ENCODE measurements at regions not wholly inside any gene's neighbourhood (a gene's known extent, or its start where the extent isn't known, plus 50 kb on each side); places are given as distances from the start of the nearest gene placed in this dataset.

DNA sequence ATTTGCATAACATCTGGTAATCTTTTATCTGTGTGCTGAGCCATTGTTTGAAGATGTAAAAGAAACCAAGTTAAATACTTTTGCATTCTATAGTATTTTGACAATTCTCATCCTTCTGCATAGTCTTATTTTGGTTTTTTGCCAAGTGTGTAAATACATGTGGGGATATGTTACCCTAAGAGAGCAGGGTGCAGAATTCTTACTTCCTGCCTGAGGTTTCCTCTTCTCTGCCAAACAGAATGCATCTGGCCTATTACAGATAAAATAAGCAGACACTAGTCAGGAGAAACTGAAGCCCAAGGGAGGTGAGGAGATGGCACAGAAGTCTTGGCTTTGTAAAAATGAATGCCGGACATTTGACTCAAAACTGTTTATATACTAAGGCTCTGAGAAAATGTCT lies 462.1 kb downstream of the TMEM38B start:
- Histone ChIP-seq H3K4me1 (ENCODE audit: control insufficient read depth, extremely low read depth, insufficient read depth, low read length) (no peaks in the 10 kb centered on the region), H3K9me1 (ENCODE audit: control insufficient read depth, extremely low read depth, insufficient read depth, low read length) (no peaks in the 10 kb centered on the region), H3K4me2 (ENCODE audit: control insufficient read depth, extremely low read depth, insufficient read depth, low read depth, low read length) (no peak overlapping the region), H3K27me3 (ENCODE audit: control insufficient read depth, extremely low read depth, insufficient read depth, low read length) (no peaks in the 10 kb centered on the region), H3K4me3 (ENCODE audit: control insufficient read depth in 2 of 3, extremely low read depth in 1 of 3, insufficient read depth in 2 of 3, low read depth in 1 of 3, low read length in 3 of 3) (no peak overlapping the region), H4K20me1 (ENCODE audit: control insufficient read depth, extremely low read depth, insufficient read depth, low read length) (no peaks in the 10 kb centered on the region), H3K27ac (ENCODE audit: control insufficient read depth, insufficient read depth, low read length) (no peak overlapping the region), H3K79me2 (ENCODE audit: control insufficient read depth, insufficient read depth, low read length) (no peaks in the 10 kb centered on the region), H2AFZ (ENCODE audit: control insufficient read depth, low read length) (no peak overlapping the region), H3K9me3 (ENCODE audit: control insufficient read depth, low read depth, low read length) (no peaks in the 10 kb centered on the region), H3K9ac (ENCODE audit: control insufficient read depth, extremely low read depth, insufficient read depth, low read length) (no peak overlapping the region), H3K36me3 (ENCODE audit: control insufficient read depth in 2 of 2, extremely low read depth in 1 of 2, insufficient read depth in 2 of 2, low read length in 2 of 2) (no peaks in the 10 kb centered on the region)
- dilution Hi-C loops (cut with MboI; ENCODE audit: extremely low pct_ligation_motif_present, low sequenced_read_pairs), result no loop called here
- TF ChIP-seq EZH2 (IDR thresholded peaks at IDR 0.05; ENCODE audit: low read length), result no peak
- TF ChIP-seq, protein P1, sequence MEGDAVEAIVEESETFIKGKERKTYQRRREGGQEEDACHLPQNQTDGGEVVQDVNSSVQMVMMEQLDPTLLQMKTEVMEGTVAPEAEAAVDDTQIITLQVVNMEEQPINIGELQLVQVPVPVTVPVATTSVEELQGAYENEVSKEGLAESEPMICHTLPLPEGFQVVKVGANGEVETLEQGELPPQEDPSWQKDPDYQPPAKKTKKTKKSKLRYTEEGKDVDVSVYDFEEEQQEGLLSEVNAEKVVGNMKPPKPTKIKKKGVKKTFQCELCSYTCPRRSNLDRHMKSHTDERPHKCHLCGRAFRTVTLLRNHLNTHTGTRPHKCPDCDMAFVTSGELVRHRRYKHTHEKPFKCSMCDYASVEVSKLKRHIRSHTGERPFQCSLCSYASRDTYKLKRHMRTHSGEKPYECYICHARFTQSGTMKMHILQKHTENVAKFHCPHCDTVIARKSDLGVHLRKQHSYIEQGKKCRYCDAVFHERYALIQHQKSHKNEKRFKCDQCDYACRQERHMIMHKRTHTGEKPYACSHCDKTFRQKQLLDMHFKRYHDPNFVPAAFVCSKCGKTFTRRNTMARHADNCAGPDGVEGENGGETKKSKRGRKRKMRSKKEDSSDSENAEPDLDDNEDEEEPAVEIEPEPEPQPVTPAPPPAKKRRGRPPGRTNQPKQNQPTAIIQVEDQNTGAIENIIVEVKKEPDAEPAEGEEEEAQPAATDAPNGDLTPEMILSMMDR (optimal IDR thresholded peaks at IDR 0.05 in 1 of 3, IDR thresholded peaks at IDR 0.05 in 1 of 3, conservative IDR thresholded peaks at IDR 0.05 in 1 of 3; ENCODE audit: extremely low read depth in 1 of 3, insufficient read depth in 2 of 3, low read length in 3 of 3), result no peak
- FAIRE-seq (no peak), DNase-seq (ENCODE audit: low read depth, low spot score) (no peak)

DNA sequence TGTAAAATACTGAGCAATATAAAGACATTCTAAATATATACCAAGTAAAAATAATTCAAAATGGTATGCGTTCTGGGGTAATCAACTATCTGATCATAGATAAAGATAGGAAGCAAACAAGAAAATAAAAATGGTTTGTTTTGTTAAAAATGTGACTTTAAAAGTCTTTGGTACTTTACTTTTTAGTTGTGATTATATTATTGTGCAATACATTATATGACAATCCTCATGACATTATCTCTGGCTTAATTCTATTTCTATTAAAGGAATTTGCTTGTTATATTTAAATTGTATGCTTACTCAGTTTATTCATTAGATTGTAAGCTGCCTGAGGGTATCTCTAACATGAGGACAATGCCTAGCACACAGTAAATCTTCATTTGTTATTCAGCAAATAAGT lies 477.9 kb downstream of the TMEM38B start:
- FAIRE-seq (no peak), DNase-seq (ENCODE audit: low read depth, low spot score) (no peak)
- H3K9me1 ChIP-seq (ENCODE audit: control insufficient read depth, extremely low read depth, insufficient read depth, low read length), result no peaks in the 10 kb centered on the region
- H3K36me3 ChIP-seq (ENCODE audit: control insufficient read depth in 2 of 2, extremely low read depth in 1 of 2, insufficient read depth in 2 of 2, low read length in 2 of 2), result no peaks in the 10 kb centered on the region
- H3K9me3 ChIP-seq (ENCODE audit: control insufficient read depth, low read depth, low read length), result no peaks in the 10 kb centered on the region
- no peaks in the 10 kb centered on the region for H4K20me1 ChIP-seq (ENCODE audit: control insufficient read depth, extremely low read depth, insufficient read depth, low read length)
- H3K79me2 ChIP-seq (ENCODE audit: control insufficient read depth, insufficient read depth, low read length), result no peaks in the 10 kb centered on the region
- TF ChIP-seq, protein P1 (optimal IDR thresholded peaks at IDR 0.05 in 1 of 3, IDR thresholded peaks at IDR 0.05 in 1 of 3, conservative IDR thresholded peaks at IDR 0.05 in 1 of 3; ENCODE audit: extremely low read depth in 1 of 3, insufficient read depth in 2 of 3, low read length in 3 of 3), result no peak
- TF ChIP-seq EZH2 (IDR thresholded peaks at IDR 0.05; ENCODE audit: low read length), result no peak
- H2AFZ ChIP-seq (ENCODE audit: control insufficient read depth, low read length), result no peak overlapping the region
- H3K27me3 ChIP-seq (ENCODE audit: control insufficient read depth, extremely low read depth, insufficient read depth, low read length), result no peaks in the 10 kb centered on the region
- dilution Hi-C loops (cut with MboI; ENCODE audit: extremely low pct_ligation_motif_present, low sequenced_read_pairs), result no loop called here
- H3K9ac ChIP-seq (ENCODE audit: control insufficient read depth, extremely low read depth, insufficient read depth, low read length), result no peak overlapping the region
- H3K27ac ChIP-seq (ENCODE audit: control insufficient read depth, insufficient read depth, low read length), result no peak overlapping the region
- no peaks in the 10 kb centered on the region for H3K4me1 ChIP-seq (ENCODE audit: control insufficient read depth, extremely low read depth, insufficient read depth, low read length)
- H3K4me3 ChIP-seq (ENCODE audit: control insufficient read depth in 2 of 3, extremely low read depth in 1 of 3, insufficient read depth in 2 of 3, low read depth in 1 of 3, low read length in 3 of 3), result no peak overlapping the region
- no peak overlapping the region for H3K4me2 ChIP-seq (ENCODE audit: control insufficient read depth, extremely low read depth, insufficient read depth, low read depth, low read length)
